ENCODE measurements at regions not wholly inside any gene's neighbourhood (a gene's known extent, or its start where the extent isn't known, plus 50 kb on each side); places are given as distances from the start of the nearest gene placed in this dataset.

GRCh38 chr5:68500813-68501212 is 285.3 kb downstream of the PIK3R1 start:
- no peak for TF ChIP-seq XBP1 (CRISPR knock-in tag; IDR thresholded peaks at IDR 0.05)
- TF ChIP-seq TBP (CRISPR knock-in tag; IDR thresholded peaks at IDR 0.05) = no peak
- TF ChIP-seq SRSF9 (IDR thresholded peaks at IDR 0.05; ENCODE audit: borderline replicate concordance, insufficient read depth, low read depth, low read length, poor library complexity, severe bottlenecking) = no peak
- no peak for TF ChIP-seq EZH2 (conservative IDR thresholded peaks at IDR 0.05; ENCODE audit: low read depth, low read length)
- TF ChIP-seq ZNF24 (IDR thresholded peaks at IDR 0.05) = no peak
- no peak for TF ChIP-seq KDM3A (CRISPR knock-in tag; IDR thresholded peaks at IDR 0.05; ENCODE audit: low read depth)
- TF ChIP-seq CTCF (CRISPR knock-in tag; IDR thresholded peaks at IDR 0.05) = no peak
- no peak for TF ChIP-seq ZNF260 (CRISPR knock-in tag; IDR thresholded peaks at IDR 0.05; ENCODE audit: borderline replicate concordance, low read depth)
- no peak for TF ChIP-seq MATR3 (CRISPR knock-in tag; IDR thresholded peaks at IDR 0.05)

Measured in HepG2 (cell line).